ENCODE measurements at regions not wholly inside any gene's neighbourhood (a gene's known extent, or its start where the extent isn't known, plus 50 kb on each side); places are given as distances from the start of the nearest gene placed in this dataset.

GRCh38 chr3:187906920-187907319 is 161.7 kb upstream of the BCL6 start:
- no peaks in the 10 kb centered on the region for H3K9me3 Mint-ChIP-seq
- no peak for TF ChIP-seq CTCF (conservative IDR thresholded peaks at IDR 0.05)
- H3K27me3 Mint-ChIP-seq (ENCODE audit: low read depth): no peaks in the 10 kb centered on the region
- no peaks in the 10 kb centered on the region for H3K4me1 Mint-ChIP-seq
- no peak for DNase-seq (ENCODE audit: low read depth, low spot score)
- no peak overlapping the region for H3K4me3 Mint-ChIP-seq
- no peaks in the 10 kb centered on the region for H3K36me3 Mint-ChIP-seq (ENCODE audit: low read depth)
- no peak overlapping the region for H3K27ac Mint-ChIP-seq (ENCODE audit: unreplicated experiment)

GRCh38 chr3:187909866-187910265 is 164.6 kb upstream of the BCL6 start:
- H3K27ac Mint-ChIP-seq (ENCODE audit: unreplicated experiment): no peak overlapping the region
- H3K4me1 Mint-ChIP-seq: peaks cover 19% of the 10 kb centered on the region
- H3K9me3 Mint-ChIP-seq: no peaks in the 10 kb centered on the region
- H3K36me3 Mint-ChIP-seq (ENCODE audit: low read depth): no peaks in the 10 kb centered on the region
- no peak for TF ChIP-seq CTCF (conservative IDR thresholded peaks at IDR 0.05)
- no peaks in the 10 kb centered on the region for H3K27me3 Mint-ChIP-seq (ENCODE audit: low read depth)
- DNase-seq (ENCODE audit: low read depth, low spot score): no peak
- H3K4me3 Mint-ChIP-seq: no peak overlapping the region

GRCh38 chr3:187912007-187912406 is 166.7 kb upstream of the BCL6 start:
- no peaks in the 10 kb centered on the region for H3K27me3 Mint-ChIP-seq (ENCODE audit: low read depth)
- no peak overlapping the region for H3K4me3 Mint-ChIP-seq
- TF ChIP-seq CTCF (conservative IDR thresholded peaks at IDR 0.05): no peak
- DNase-seq (ENCODE audit: low read depth, low spot score): no peak
- no peaks in the 10 kb centered on the region for H3K9me3 Mint-ChIP-seq
- no peaks in the 10 kb centered on the region for H3K36me3 Mint-ChIP-seq (ENCODE audit: low read depth)
- no peak overlapping the region for H3K27ac Mint-ChIP-seq (ENCODE audit: unreplicated experiment)
- peaks cover 19% of the 10 kb centered on the region for H3K4me1 Mint-ChIP-seq

- no peak overlapping the region for H3K4me3 Mint-ChIP-seq
- no peak for DNase-seq (ENCODE audit: low read depth, low spot score)
- no peak for TF ChIP-seq CTCF (conservative IDR thresholded peaks at IDR 0.05)
- peaks cover 19% of the 10 kb centered on the region for H3K4me1 Mint-ChIP-seq
- no peaks in the 10 kb centered on the region for H3K9me3 Mint-ChIP-seq
- no peak overlapping the region for H3K27ac Mint-ChIP-seq (ENCODE audit: unreplicated experiment)
- H3K27me3 Mint-ChIP-seq (ENCODE audit: low read depth): no peaks in the 10 kb centered on the region
- no peaks in the 10 kb centered on the region for H3K36me3 Mint-ChIP-seq (ENCODE audit: low read depth)
Observed at GRCh38 chr3:187913617-187914033, 168.4 kb upstream of the BCL6 start.

- no peak for DNase-seq (ENCODE audit: low read depth, low spot score)
- Mint-ChIP-seq H3K4me3 (no peak overlapping the region), H3K27ac (ENCODE audit: unreplicated experiment) (no peak overlapping the region), H3K27me3 (ENCODE audit: low read depth) (no peaks in the 10 kb centered on the region), H3K9me3 (no peaks in the 10 kb centered on the region), H3K36me3 (ENCODE audit: low read depth) (no peaks in the 10 kb centered on the region), H3K4me1 (peaks cover 19% of the 10 kb centered on the region)
- no peak for TF ChIP-seq CTCF (conservative IDR thresholded peaks at IDR 0.05)
Observed at GRCh38 chr3:187914231-187914630, 169.0 kb upstream of the BCL6 start.

GRCh38 chr3:187916072-187916471 is 170.8 kb upstream of the BCL6 start:
- TF ChIP-seq CTCF (conservative IDR thresholded peaks at IDR 0.05): no peak
- Mint-ChIP-seq H3K4me3 (no peak overlapping the region), H3K9me3 (no peaks in the 10 kb centered on the region), H3K4me1 (peaks cover 23% of the 10 kb centered on the region), H3K27ac (ENCODE audit: unreplicated experiment) (no peak overlapping the region), H3K27me3 (ENCODE audit: low read depth) (no peaks in the 10 kb centered on the region), H3K36me3 (ENCODE audit: low read depth) (no peaks in the 10 kb centered on the region)
- DNase-seq (ENCODE audit: low read depth, low spot score): no peak

Measured in neural crest cell (in vitro differentiated cells).